ENCODE measurements at regions not wholly inside any gene's neighbourhood (a gene's known extent, or its start where the extent isn't known, plus 50 kb on each side); places are given as distances from the start of the nearest gene placed in this dataset.

- TF ChIP-seq MAX (IDR thresholded peaks at IDR 0.05; ENCODE audit: low read depth, low read length) (no peak), CTCF (IDR thresholded peaks at IDR 0.05; ENCODE audit: low read depth, low read length) (no peak), POLR2A (IDR thresholded peaks at IDR 0.05; ENCODE audit: extremely low read depth, insufficient read length) (no peak), MYC (IDR thresholded peaks at IDR 0.05; ENCODE audit: low read depth, low read length) (no peak)
These were observed 71.3 kb upstream of the SOX4 start for GRCh38 chr6:21522143-21522747.
